A549 (cell line): ENCODE measurements at regions not wholly inside any gene's neighbourhood (a gene's known extent, or its start where the extent isn't known, plus 50 kb on each side); places are given as distances from the start of the nearest gene placed in this dataset.
A peak's percentile ranks its signal among the peaks of the same experiment; 100 is the strongest.

Experiments used
- ATAC-seq, 2 experiments: fragments of 200-7000 bp in 1 of 2; fragments of >200 bp in 1 of 2; cut with Nextera tagmentation in 1 of 2; cut with Tn5 transposase in 1 of 2; 3 replicates each; pipeline versions ENCODE4 v1.8.0 to v1.9.1; 2018 to 2020; ENCODE audit warnings: mild to moderate bottlenecking in 1 of 2, moderate library complexity in 1 of 2
- CTCF ChIA-PET: fragments of 300-600 bp; sonication (Branson Sonifier 250); formaldehyde crosslinking; extraction: SDS; loops from one replicate; lab custom pipeline; 2021; ENCODE audit warnings: antibody characterized with exemption, inconsistent platforms; lab: Yijun Ruan, JAX
- POLR2A ChIA-PET: fragments of 350-600 bp; formaldehyde crosslinking; extraction: SDS; loops from one replicate; lab custom pipeline; 2021; ENCODE audit warnings: antibody characterized with exemption, inconsistent platforms; lab: Yijun Ruan, JAX
- DNase-seq, 2 experiments: peaks; one replicate each; pipeline versions ENCODE4 v3.0.0 to v3.0.0-alpha.2; 2011 to 2016; ENCODE audit warnings: low read depth in 1 of 2, low spot score in 1 of 2
- FAIRE-seq: peaks from 2 replicates; lab custom pipeline; 2011; peaks lifted over from hg19 to GRCh38; lab: Jason Lieb, UNC
- H3K27ac ChIP-seq, 2 experiments: fragments of >200 bp; sonication (Bioruptor Twin); formaldehyde crosslinking; 3 replicates each; pipeline ENCODE4 v1.5.1; 2016 to 2017
- H3K4me1 ChIP-seq: fragments of >200 bp; sonication (Bioruptor Twin); formaldehyde crosslinking; 3 replicates; pipeline ENCODE4 v1.6.1; 2016
- H3K4me2 ChIP-seq: fragments of >200 bp; sonication (Bioruptor Twin); formaldehyde crosslinking; 3 replicates; pipeline ENCODE4 v1.6.1; 2016
- H3K4me3 ChIP-seq: fragments of >200 bp; sonication (Bioruptor Twin); formaldehyde crosslinking; 3 replicates; pipeline ENCODE4 v1.5.1; 2016
- H3K9me3 ChIP-seq: fragments of >200 bp; sonication (Bioruptor Twin); formaldehyde crosslinking; 3 replicates; pipeline ENCODE4 v1.6.1; 2016
- CBX2 ChIP-seq: fragments of 200-600 bp; sonication (generic); IDR thresholded peaks from 2 replicates; pipeline ENCODE4 v1.6.1; 2016; ENCODE audit warnings: low read depth, mild to moderate bottlenecking, borderline replicate concordance
- CBX8 ChIP-seq: fragments of 200-600 bp; sonication (generic); IDR thresholded peaks from 2 replicates; pipeline ENCODE4 v1.6.1; 2016
- CEBPB ChIP-seq, 2 experiments: fragments of >200 bp in 1 of 2; sonication (Bioruptor Twin) in 1 of 2; formaldehyde crosslinking in 1 of 2; IDR thresholded peaks; 2 replicates each; pipeline ENCODE4 v1.6.1; 2012 to 2016
- CHD4 ChIP-seq: fragments of 200-600 bp; sonication (generic); IDR thresholded peaks from 2 replicates; pipeline ENCODE4 v1.6.1; 2016; ENCODE audit warnings: antibody characterized with exemption, mild to moderate bottlenecking, borderline replicate concordance
- ESRRA ChIP-seq: fragments of 150-350 bp; IDR thresholded peaks from 2 replicates; pipeline ENCODE4 v1.6.1; 2014; ENCODE audit warnings: mild to moderate bottlenecking, low read length, borderline replicate concordance
- FOSL2 ChIP-seq, 2 experiments: fragments of 450-650 bp in 1 of 2; fragments of >200 bp in 1 of 2; sonication (Bioruptor Twin) in 1 of 2; formaldehyde crosslinking; IDR thresholded peaks; 2 replicates each; pipeline versions ENCODE4 v1.5.0 to v1.6.1; 2016 to 2020; ENCODE audit warnings: mild to moderate bottlenecking in 1 of 2, moderate library complexity in 1 of 2
- FOXS1 ChIP-seq: fragments of 250-450 bp; sonication (Bioruptor Pico); IDR thresholded peaks from 2 replicates; pipeline ENCODE4 v1.5.0; 2020; ENCODE audit warnings: mild to moderate bottlenecking, moderate library complexity
- JUNB ChIP-seq: fragments of >200 bp; sonication (Bioruptor Twin); formaldehyde crosslinking; IDR thresholded peaks from 2 replicates; pipeline ENCODE4 v1.6.1; 2016
- MAFK ChIP-seq: fragments of 450-650 bp; IDR thresholded peaks from 2 replicates; pipeline ENCODE4 v1.6.1; 2014; ENCODE audit not compliant: partially characterized antibody
- PHF8 ChIP-seq: fragments of 200-600 bp; sonication (generic); IDR thresholded peaks from 2 replicates; pipeline ENCODE4 v1.6.1; 2016; ENCODE audit warnings: low read depth, mild to moderate bottlenecking, antibody characterized with exemption, moderate library complexity, borderline replicate concordance
- POLR2AphosphoS2 ChIP-seq: conservative IDR thresholded peaks from 2 replicates; pipeline ENCODE4 v1.6.1; 2012; ENCODE audit warnings: low read length, improper control_type of control experiment, inconsistent platforms
- RCOR1 ChIP-seq: fragments of 150-350 bp; IDR thresholded peaks from 2 replicates; pipeline ENCODE4 v1.6.1; 2014; ENCODE audit warnings: antibody characterized with exemption, low read length, low read depth
- RFX5 ChIP-seq: fragments of 450-650 bp; IDR thresholded peaks from 2 replicates; pipeline ENCODE4 v1.7.1; 2014; ENCODE audit warnings: antibody characterized with exemption, mild to moderate bottlenecking, moderate library complexity
- RNF2 ChIP-seq: fragments of 200-600 bp; sonication (generic); IDR thresholded peaks from 2 replicates; pipeline ENCODE4 v1.6.1; 2016; ENCODE audit warnings: low read depth, mild to moderate bottlenecking, antibody characterized with exemption, moderate library complexity, borderline replicate concordance
- TP53 ChIP-seq: fragments of 250-450 bp; sonication (Bioruptor Pico); IDR thresholded peaks from 2 replicates; pipeline ENCODE4 v1.5.0; 2021; ENCODE audit warnings: mild to moderate bottlenecking, moderate library complexity
- ZC3H11A ChIP-seq: fragments of 450-650 bp; IDR thresholded peaks from 2 replicates; pipeline ENCODE4 v1.6.1; 2014; ENCODE audit warnings: antibody characterized with exemption, mild to moderate bottlenecking
- ZFP36 ChIP-seq: fragments of 450-650 bp; IDR thresholded peaks from 2 replicates; pipeline ENCODE4 v1.6.1; 2014; ENCODE audit warnings: borderline replicate concordance; ENCODE audit not compliant: partially characterized antibody
- WGBS: methylation state at CpG from one replicate; pipeline ENCODE4 v1.1.6; 2017; ENCODE audit errors: missing lambda C conversion rate; 5-methylcytosine and 5-hydroxymethylcytosine counted together
- TF ChIP-seq, protein P1 (sequence below): fragments of >200 bp; sonication (Bioruptor Twin); formaldehyde crosslinking; IDR thresholded peaks from 3 replicates; pipeline ENCODE4 v1.5.1; 2016
- TF ChIP-seq, protein P2 (sequence below): IDR thresholded peaks from 2 replicates; pipeline ENCODE4 v1.6.1; 2012
- TF ChIP-seq, protein P3 (sequence below): IDR thresholded peaks from 2 replicates; pipeline ENCODE4 v1.6.1; 2012
- TF ChIP-seq, protein P4 (sequence below): fragments of 450-650 bp; IDR thresholded peaks from 2 replicates; pipeline ENCODE4 v1.6.1; 2014; ENCODE audit warnings: antibody characterized with exemption
- TF ChIP-seq, protein P5 (sequence below): IDR thresholded peaks from 2 replicates; pipeline ENCODE4 v1.6.1; 2012; ENCODE audit warnings: low read depth, borderline replicate concordance

DNA sequence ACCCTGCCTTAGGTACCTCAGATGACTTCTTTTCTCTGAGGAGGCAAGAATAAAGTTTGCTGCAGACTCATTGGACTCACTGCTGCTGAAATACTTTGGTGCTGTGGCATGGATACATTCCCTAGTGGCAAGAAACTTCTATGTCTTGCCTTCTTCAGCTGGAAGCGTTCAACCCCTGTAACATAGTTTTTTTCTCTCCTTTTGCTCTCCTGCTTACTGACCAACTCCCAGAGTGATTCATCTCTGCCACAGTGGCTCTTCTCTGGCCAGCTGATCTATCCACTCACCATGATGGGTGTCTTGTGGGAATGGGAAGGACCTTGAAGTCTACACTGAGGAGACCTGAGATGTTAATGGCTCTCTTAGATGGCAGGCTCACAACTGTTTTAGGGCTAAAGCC lies 309.3 kb upstream of the LRRTM4 start:
- WGBS = 0% methylated on average over 1 of the region's 1 CpG
- no peak for TF ChIP-seq CEBPB (IDR thresholded peaks at IDR 0.05)
- TF ChIP-seq, protein P1, sequence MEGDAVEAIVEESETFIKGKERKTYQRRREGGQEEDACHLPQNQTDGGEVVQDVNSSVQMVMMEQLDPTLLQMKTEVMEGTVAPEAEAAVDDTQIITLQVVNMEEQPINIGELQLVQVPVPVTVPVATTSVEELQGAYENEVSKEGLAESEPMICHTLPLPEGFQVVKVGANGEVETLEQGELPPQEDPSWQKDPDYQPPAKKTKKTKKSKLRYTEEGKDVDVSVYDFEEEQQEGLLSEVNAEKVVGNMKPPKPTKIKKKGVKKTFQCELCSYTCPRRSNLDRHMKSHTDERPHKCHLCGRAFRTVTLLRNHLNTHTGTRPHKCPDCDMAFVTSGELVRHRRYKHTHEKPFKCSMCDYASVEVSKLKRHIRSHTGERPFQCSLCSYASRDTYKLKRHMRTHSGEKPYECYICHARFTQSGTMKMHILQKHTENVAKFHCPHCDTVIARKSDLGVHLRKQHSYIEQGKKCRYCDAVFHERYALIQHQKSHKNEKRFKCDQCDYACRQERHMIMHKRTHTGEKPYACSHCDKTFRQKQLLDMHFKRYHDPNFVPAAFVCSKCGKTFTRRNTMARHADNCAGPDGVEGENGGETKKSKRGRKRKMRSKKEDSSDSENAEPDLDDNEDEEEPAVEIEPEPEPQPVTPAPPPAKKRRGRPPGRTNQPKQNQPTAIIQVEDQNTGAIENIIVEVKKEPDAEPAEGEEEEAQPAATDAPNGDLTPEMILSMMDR = no peak
- no peak for TF ChIP-seq FOXS1 (CRISPR knock-in tag)
- TF ChIP-seq CBX2 = no peak
- TF ChIP-seq PHF8 = no peak
- no peak for TF ChIP-seq CHD4
- TF ChIP-seq MAFK = no peak
- no peak for TF ChIP-seq RFX5
- TF ChIP-seq, protein P2, sequence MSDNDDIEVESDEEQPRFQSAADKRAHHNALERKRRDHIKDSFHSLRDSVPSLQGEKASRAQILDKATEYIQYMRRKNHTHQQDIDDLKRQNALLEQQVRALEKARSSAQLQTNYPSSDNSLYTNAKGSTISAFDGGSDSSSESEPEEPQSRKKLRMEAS = no peak
- TF ChIP-seq ESRRA = no peak
- TF ChIP-seq, all 56 proteins: peak for 0
- H3K9me3 ChIP-seq = peaks cover 42% of the 10 kb centered on the region

DNA sequence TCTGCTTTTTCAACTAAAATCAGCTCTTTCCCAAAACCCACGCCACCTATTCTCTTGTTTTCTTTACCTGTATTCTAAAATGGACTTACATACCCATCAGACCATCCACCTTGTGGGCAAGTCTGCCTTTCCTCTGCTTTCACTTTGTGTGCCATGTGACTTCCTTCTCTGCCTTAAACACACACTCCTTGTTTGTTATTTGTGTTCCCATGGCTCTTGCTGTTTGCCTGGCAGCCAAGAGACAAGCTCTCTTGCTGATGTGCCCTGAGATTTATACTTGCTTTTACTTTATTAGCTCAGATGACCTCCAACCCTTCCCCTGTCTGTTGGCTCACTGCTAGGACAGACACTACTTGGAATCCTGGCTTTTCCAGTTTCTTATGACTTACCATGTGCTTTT lies 309.7 kb upstream of the LRRTM4 start:
- DNase-seq (no peak), ATAC-seq (no peak), FAIRE-seq (no peak)
- CTCF ChIA-PET = no interaction called here
- Histone ChIP-seq H3K27ac (no peak overlapping the region), H3K4me2 (no peak overlapping the region), H3K4me3 (no peak overlapping the region), H3K4me1 (no peaks in the 10 kb centered on the region), H3K9me3 (peaks cover 42% of the 10 kb centered on the region)
- POLR2A ChIA-PET = no interaction called here
- TF ChIP-seq RCOR1 (no peak), POLR2AphosphoS2 (no peak)
- TF ChIP-seq, protein P3, sequence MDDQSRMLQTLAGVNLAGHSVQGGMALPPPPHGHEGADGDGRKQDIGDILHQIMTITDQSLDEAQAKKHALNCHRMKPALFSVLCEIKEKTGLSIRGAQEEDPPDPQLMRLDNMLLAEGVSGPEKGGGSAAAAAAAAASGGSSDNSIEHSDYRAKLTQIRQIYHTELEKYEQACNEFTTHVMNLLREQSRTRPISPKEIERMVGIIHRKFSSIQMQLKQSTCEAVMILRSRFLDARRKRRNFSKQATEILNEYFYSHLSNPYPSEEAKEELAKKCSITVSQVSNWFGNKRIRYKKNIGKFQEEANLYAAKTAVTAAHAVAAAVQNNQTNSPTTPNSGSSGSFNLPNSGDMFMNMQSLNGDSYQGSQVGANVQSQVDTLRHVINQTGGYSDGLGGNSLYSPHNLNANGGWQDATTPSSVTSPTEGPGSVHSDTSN = no peak
- 10% methylated on average over 1 of the region's 1 CpG for WGBS

More for the DNA sequence above, 309.3 kb upstream of the LRRTM4 start:
- Histone ChIP-seq H3K4me2 (no peak overlapping the region), H3K4me1 (no peaks in the 10 kb centered on the region), H3K27ac (no peak overlapping the region), H3K4me3 (no peak overlapping the region)
- ATAC-seq = no peak
- no peak for FAIRE-seq
- CTCF ChIA-PET = no interaction called here
- DNase-seq = no peak
- POLR2A ChIA-PET = no interaction called here

DNA sequence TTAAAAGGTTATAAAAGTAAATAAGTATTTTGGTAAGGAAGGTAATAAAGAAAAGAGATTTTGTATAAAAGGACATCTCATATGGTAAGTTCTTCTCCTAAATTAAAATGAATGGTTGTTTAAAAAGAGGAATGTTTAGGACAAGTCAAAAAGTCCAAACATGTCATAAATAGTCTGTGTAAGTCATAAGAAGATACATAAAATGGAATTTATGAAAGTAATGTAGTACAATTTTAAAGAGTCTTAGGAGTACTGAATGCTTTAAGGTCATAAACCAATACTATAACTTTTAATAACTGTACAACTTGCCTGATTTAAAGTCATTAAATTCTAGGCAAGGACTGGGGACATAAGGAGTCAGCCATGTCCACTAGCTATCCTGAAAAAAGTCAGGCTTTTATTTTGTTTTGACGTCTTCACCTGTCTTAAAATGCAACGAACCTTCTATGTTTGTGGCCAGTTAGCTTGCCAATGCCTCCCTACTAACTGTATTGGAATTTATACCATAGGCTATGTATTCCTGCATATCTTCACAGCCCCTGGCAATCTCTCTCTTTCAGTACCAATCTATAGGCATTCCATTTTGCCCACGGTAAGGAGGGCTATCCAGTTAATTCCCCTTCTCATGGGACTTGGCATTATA lies 312.3 kb upstream of the LRRTM4 start:
- ChIA-PET CTCF (no interaction called here), POLR2A (no interaction called here)
- no peak overlapping the region for H3K4me3 ChIP-seq
- peaks cover 42% of the 10 kb centered on the region for H3K9me3 ChIP-seq
- WGBS = 3% methylated on average over 3 of the region's 3 CpGs
- DNase-seq (no peak), FAIRE-seq (no peak), ATAC-seq (no peak)
- no peak overlapping the region for H3K27ac ChIP-seq
- TF ChIP-seq FOSL2 (IDR thresholded peaks at IDR 0.05) (no peak), FOSL2 (CRISPR knock-in tag; IDR thresholded peaks at IDR 0.05) (no peak), ZFP36 (peak; percentile 61)
- no peaks in the 10 kb centered on the region for H3K4me1 ChIP-seq
- H3K4me2 ChIP-seq = no peak overlapping the region

DNA sequence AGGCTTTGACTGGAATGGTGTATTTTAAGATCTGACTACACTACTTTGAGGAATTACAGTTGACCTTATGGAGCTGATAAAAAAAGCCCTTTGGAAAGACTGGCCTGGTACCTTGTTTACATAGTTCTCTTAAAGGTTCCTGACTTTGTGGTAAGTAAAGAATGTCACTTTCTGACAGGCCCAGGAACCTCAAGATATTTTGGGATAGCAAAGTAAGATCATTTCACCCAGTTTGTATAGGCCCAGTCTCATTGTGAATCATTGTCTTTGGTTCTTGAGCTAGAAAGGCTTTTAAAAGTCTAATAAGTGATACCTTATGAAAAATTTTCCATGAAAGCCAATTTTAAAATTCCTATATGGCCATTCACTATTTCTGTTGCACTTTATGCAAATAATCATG lies 316.3 kb upstream of the LRRTM4 start:
- no peak for ATAC-seq
- Histone ChIP-seq H3K9me3 (peaks cover 29% of the 10 kb centered on the region), H3K4me3 (no peak overlapping the region), H3K27ac (no peak overlapping the region), H3K4me2 (no peak overlapping the region), H3K4me1 (no peaks in the 10 kb centered on the region)
- ChIA-PET POLR2A (no interaction called here), CTCF (no interaction called here)
- DNase-seq = no peak
- TF ChIP-seq, protein P4, sequence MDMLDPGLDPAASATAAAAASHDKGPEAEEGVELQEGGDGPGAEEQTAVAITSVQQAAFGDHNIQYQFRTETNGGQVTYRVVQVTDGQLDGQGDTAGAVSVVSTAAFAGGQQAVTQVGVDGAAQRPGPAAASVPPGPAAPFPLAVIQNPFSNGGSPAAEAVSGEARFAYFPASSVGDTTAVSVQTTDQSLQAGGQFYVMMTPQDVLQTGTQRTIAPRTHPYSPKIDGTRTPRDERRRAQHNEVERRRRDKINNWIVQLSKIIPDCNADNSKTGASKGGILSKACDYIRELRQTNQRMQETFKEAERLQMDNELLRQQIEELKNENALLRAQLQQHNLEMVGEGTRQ = no peak
- no peak for TF ChIP-seq RCOR1
- TF ChIP-seq CHD4 = no peak
- no peak for TF ChIP-seq CBX8
- TF ChIP-seq, protein P5, sequence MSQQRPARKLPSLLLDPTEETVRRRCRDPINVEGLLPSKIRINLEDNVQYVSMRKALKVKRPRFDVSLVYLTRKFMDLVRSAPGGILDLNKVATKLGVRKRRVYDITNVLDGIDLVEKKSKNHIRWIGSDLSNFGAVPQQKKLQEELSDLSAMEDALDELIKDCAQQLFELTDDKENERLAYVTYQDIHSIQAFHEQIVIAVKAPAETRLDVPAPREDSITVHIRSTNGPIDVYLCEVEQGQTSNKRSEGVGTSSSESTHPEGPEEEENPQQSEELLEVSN = no peak
- TF ChIP-seq RNF2 = no peak
- no peak for TF ChIP-seq FOXS1 (CRISPR knock-in tag)
- TF ChIP-seq TP53 (CRISPR knock-in tag) = no peak
- TF ChIP-seq JUNB = no peak
- no peak for TF ChIP-seq PHF8
- no peak for TF ChIP-seq CBX2
- TF ChIP-seq ZC3H11A = no peak
- no peak for FAIRE-seq
